Testis (tissue), 2 donors: ENCODE measurements at regions not wholly inside any gene's neighbourhood (a gene's known extent, or its start where the extent isn't known, plus 50 kb on each side); places are given as distances from the start of the nearest gene placed in this dataset.

Experiments used
- CTCF ChIP-seq, 3 experiments: fragments of 450-650 bp in 2 of 3; fragments of 200-600 bp in 1 of 3; sonication (generic) in 1 of 3; IDR thresholded peaks; one replicate each; pipeline ENCODE4 v1.5.1; 2016 to 2019; ENCODE audit warnings: antibody characterized with exemption in 3 of 3, mild to moderate bottlenecking in 2 of 3, moderate library complexity in 1 of 3
- POLR2A ChIP-seq: fragments of 450-650 bp; IDR thresholded peaks from one replicate; pipeline ENCODE4 v1.6.1; 2017; ENCODE audit warnings: antibody characterized with exemption, mild to moderate bottlenecking, moderate library complexity

GRCh38 chr14:76656592-76656991, 104.7 kb upstream of the VASH1 start:
- TF ChIP-seq CTCF (IDR thresholded peaks at IDR 0.05) (no peak), POLR2A (no peak)
